Tibial artery (tissue), 4 donors: ENCODE measurements at regions not wholly inside any gene's neighbourhood (a gene's known extent, or its start where the extent isn't known, plus 50 kb on each side); places are given as distances from the start of the nearest gene placed in this dataset.

Experiments used
- DNase-seq, 2 donors: peaks; one replicate each; pipeline ENCODE4 v3.0.0-alpha.2; 2019
- H3K27ac ChIP-seq, 2 donors: fragments of 200-600 bp; sonication (generic) in 1 of 2; 1 replicate in 1 of 2; 2 replicates in 1 of 2; pipeline ENCODE4 v1.5.1; 2018 to 2019; ENCODE audit warnings: mild to moderate bottlenecking in 1 of 2
- H3K27me3 ChIP-seq, 2 donors: fragments of 200-600 bp; sonication (generic) in 1 of 2; one replicate each; pipeline versions ENCODE4 v1.5.1 to v1.6.0; 2016 to 2019
- H3K36me3 ChIP-seq, 3 donors: fragments of 200-600 bp; sonication (generic) in 2 of 3; one replicate each; pipeline ENCODE4 v1.5.1; 2016 to 2019; ENCODE audit warnings: mild to moderate bottlenecking in 2 of 3
- H3K4me1 ChIP-seq, 4 donors: fragments of 200-600 bp; sonication (generic) in 2 of 4; 1 replicate in 3 of 4; 2 replicates in 1 of 4; pipeline ENCODE4 v1.5.1; 2016 to 2019
- H3K4me3 ChIP-seq, 2 donors: fragments of 200-600 bp; sonication (generic) in 1 of 2; 1 replicate in 1 of 2; 2 replicates in 1 of 2; pipeline ENCODE4 v1.5.1; 2018 to 2019; ENCODE audit warnings: mild to moderate bottlenecking in 2 of 2
- H3K9me3 ChIP-seq, 3 donors: fragments of 200-600 bp; sonication (generic) in 1 of 3; one replicate each; pipeline ENCODE4 v1.5.1; 2016 to 2019
- CTCF ChIP-seq, 2 experiments: fragments of 200-600 bp in 1 of 2; fragments of 450-650 bp in 1 of 2; IDR thresholded peaks; one replicate each; pipeline ENCODE4 v1.5.1; 2017 to 2019; ENCODE audit warnings: antibody characterized with exemption in 2 of 2, mild to moderate bottlenecking in 1 of 2, moderate library complexity in 1 of 2
- intact Hi-C: fragments of 100-400 bp; cut with DNase I; formaldehyde crosslinking; loops from one replicate; pipeline ENCODE4 v1.15.0; 2023; ENCODE audit warnings: low total_unique reads

- Histone ChIP-seq H3K36me3 (no peaks in the 10 kb centered on the region), H3K4me1 (no peaks in the 10 kb centered on the region), H3K27ac (no peak overlapping the region), H3K9me3 (no peaks in the 10 kb centered on the region), H3K4me3 (no peak overlapping the region), H3K27me3 (no peaks in the 10 kb centered on the region)
- no peak for TF ChIP-seq CTCF (IDR thresholded peaks at IDR 0.05)
- intact Hi-C loops, result no loop called here
- DNase-seq, result no peak
Measured at GRCh38 chr22:47564651-47565434, 802.4 kb downstream of the TBC1D22A start.

GRCh38 chr22:47564158-47564450 is 801.7 kb downstream of the TBC1D22A start:
- intact Hi-C loops, result no loop called here

GRCh38 chr22:47563406-47564157 is 801.1 kb downstream of the TBC1D22A start:
- intact Hi-C loops, result no loop called here
- Histone ChIP-seq H3K27me3 (peaks cover 0 to 6% of the 10 kb centered on the region in 2 donors), H3K9me3 (no peaks in the 10 kb centered on the region), H3K4me3 (no peak overlapping the region), H3K4me1 (no peaks in the 10 kb centered on the region), H3K36me3 (no peaks in the 10 kb centered on the region), H3K27ac (no peak overlapping the region)
- no peak for TF ChIP-seq CTCF (IDR thresholded peaks at IDR 0.05)
- no peak for DNase-seq

More at GRCh38 chr22:47564158-47564450, 801.7 kb downstream of the TBC1D22A start:
- Histone ChIP-seq H3K27ac (no peak overlapping the region), H3K9me3 (no peaks in the 10 kb centered on the region), H3K36me3 (no peaks in the 10 kb centered on the region), H3K27me3 (peaks cover 0 to under 1% of the 10 kb centered on the region in 2 donors), H3K4me1 (no peaks in the 10 kb centered on the region), H3K4me3 (no peak overlapping the region)
- DNase-seq, result no peak
- no peak for TF ChIP-seq CTCF (IDR thresholded peaks at IDR 0.05)

- DNase-seq, result no peak
- no peaks in the 10 kb centered on the region for H3K9me3 ChIP-seq
- H3K4me3 ChIP-seq, result no peak overlapping the region
- no peaks in the 10 kb centered on the region for H3K4me1 ChIP-seq
- H3K27ac ChIP-seq, result no peak overlapping the region
- H3K27me3 ChIP-seq, result peaks cover 0 to 6% of the 10 kb centered on the region in 2 donors
- TF ChIP-seq CTCF (IDR thresholded peaks at IDR 0.05), result no peak
- no peaks in the 10 kb centered on the region for H3K36me3 ChIP-seq
- intact Hi-C loops, result no loop called here
Measured at GRCh38 chr22:47561766-47562165, 799.3 kb downstream of the TBC1D22A start.

- no peak overlapping the region for H3K4me3 ChIP-seq
- H3K9me3 ChIP-seq, result no peaks in the 10 kb centered on the region
- H3K27ac ChIP-seq, result no peak overlapping the region
- no peak for DNase-seq
- intact Hi-C loops, result no loop called here
- peaks cover 0 to 6% of the 10 kb centered on the region in 2 donors for H3K27me3 ChIP-seq
- TF ChIP-seq CTCF (IDR thresholded peaks at IDR 0.05), result no peak
- H3K36me3 ChIP-seq, result no peaks in the 10 kb centered on the region
- H3K4me1 ChIP-seq, result no peaks in the 10 kb centered on the region
Measured at GRCh38 chr22:47561115-47561675, 798.7 kb downstream of the TBC1D22A start.
